ENCODE measurements at regions not wholly inside any gene's neighbourhood (a gene's known extent, or its start where the extent isn't known, plus 50 kb on each side); places are given as distances from the start of the nearest gene placed in this dataset.

DNA sequence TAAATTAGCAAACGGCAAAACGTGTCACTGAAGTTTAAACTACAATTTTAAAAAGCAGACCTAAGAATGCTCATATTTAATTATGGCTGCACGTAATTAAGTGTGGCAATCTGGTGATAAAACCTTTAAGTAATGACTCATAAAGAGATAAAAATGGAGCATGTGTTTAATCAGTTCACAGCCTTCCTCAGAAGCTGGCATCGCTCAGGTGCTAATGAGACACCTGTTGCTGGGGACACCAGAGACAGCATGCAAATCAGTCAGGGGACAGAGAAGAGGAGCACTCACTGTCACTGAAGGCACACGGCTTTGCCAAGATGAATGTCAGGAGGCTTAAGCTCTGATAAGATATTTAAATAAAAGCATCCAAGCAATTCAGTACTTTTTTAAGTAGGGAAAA, 840.3 kb downstream of the GALC start:
- no peak for DNase-seq

DNA sequence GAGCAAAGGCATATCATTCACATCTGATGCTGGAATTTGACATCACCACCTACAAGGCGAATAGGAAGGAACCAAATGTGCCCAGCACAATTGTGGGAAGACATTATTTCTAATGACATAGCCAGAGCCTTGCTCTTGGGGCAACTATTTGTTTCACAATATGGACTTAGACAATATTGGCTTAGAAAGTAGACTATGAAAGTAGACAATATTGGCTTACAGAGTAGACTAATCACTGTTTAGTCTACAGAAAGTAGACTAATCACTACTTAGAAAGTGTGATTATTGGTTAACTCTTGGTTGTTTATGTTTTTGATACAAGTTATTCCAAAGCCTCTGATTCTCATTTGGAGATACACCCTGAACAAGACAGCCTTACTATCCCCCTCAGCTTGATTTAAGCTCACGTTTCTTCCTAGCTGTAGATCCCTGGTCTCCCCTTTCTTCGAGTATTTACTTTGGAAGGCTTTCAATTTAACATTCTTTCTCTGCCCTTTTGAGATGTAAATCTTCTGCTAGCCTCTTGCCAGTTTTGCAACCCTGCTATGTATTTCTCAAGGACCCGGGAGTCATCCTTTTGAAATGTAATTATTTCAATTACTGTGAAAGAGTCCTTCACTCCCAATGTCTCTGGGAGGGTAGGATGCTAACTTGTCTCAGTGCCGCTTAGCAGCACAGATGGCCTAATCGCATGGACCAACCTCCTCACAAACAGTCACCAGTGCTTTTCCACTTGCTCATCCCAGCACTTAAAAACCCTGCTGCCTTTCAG, 843.2 kb downstream of the GALC start:
- no peak for DNase-seq

GRCh38 chr14:87148655-87149054, 844.3 kb downstream of the GALC start:
- no peak for DNase-seq

GRCh38 chr14:87142551-87143211, 850.3 kb downstream of the GALC start:
- no peak for DNase-seq

GRCh38 chr14:87141801-87142200, 851.2 kb downstream of the GALC start:
- DNase-seq: no peak

DNA sequence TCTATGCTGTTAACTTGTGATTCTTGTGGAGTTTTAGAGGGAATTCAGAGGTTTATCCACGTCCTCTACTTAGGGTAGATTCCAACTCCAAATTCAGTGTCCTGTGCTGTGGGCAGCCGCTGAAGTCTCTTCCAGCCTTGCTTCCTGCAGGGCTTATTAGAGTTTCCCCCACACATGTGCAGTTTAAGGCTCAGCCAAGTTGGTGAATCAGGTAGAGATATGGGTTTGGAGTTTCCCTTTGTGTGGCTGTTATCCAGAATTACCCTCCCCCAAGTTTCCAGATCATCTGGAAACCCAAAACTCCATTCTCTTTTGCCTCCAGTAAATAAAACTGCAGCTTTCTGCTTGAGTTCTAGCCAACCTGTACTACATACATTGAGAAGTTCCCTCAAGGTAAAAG, 853.7 kb downstream of the GALC start:
- DNase-seq: no peak

GRCh38 chr14:87133073-87133801, 859.7 kb downstream of the GALC start:
- DNase-seq: no peak

- no peak for DNase-seq
Observed at GRCh38 chr14:87131879-87132278, 861.1 kb downstream of the GALC start.

DNA sequence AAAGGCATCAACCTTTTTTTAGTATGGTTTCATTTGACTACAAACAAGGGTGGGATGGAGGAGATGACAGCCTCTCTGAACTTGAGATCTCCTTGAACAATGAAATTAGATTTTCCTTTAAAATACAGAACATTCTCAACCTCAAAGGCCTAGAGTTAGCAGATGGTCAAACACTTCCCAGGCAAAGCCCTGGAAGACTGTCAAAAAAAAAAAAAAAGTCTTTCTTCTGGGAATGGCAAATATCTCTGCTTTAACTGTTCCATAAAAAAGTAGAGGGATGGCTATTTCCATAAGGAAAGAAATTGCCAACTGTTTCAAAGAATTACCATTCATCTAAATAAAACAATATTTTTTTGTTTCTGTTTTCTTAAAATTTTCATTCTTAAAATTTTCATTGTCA, 870.8 kb downstream of the GALC start:
- DNase-seq: no peak

DNA sequence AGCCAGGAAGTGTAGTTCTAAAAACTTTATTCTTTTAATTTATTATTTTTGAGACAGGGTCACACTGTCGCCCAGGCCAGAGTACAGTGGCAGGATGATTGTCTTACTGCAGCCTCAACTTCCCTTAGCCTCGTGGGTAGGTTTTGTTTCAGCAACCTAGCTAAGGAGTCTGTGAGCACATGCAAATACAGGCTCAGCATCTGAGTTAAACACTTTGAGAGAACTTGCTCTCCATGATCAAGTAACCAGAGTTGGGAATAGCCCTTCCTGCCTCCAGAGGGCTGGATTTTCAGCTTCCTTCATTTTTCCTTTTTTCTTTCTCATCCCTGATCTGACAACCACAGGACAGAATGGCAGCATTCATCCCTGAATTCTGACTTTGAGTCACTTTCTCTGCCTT, 871.3 kb downstream of the GALC start:
- no peak for DNase-seq

DNA sequence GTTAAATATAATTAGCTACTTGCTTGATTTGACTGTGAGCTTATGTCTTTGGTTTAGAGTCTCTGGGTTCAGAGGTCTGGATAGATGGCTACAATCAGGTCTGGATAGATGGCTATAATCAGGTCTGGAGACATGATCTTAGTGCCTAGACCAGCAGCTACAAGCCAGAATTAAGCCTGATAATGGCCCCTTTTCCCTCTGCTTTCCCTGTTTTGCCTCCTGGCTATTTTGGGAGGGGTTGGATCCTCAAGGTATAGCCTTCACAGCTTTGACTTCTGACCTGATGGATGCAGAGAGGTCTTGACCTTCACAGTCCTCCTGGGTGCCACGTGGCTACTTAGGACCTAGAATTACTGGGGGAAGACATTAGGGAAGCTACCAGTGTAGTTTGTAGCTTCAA, 877.7 kb downstream of the GALC start:
- DNase-seq: no peak

DNA sequence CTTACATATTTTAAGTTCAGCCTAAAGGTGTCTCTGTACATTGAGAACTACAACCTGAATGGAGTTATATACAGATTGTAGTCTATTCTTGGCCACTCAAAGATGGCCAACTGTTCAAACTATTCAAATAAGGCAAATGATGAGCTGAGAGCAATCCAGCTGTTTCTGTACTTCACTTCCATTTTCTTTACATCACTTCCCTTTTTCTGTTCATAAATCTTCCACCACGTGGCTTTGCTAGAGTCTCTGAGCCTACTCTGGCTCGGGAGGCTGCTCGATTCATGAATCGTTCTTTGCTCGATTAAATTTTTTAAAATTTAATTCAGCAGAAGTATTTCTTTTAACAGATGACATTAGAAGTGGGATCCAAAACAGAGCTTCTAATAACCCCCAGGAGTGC, 879.7 kb downstream of the GALC start:
- DNase-seq: no peak

DNA sequence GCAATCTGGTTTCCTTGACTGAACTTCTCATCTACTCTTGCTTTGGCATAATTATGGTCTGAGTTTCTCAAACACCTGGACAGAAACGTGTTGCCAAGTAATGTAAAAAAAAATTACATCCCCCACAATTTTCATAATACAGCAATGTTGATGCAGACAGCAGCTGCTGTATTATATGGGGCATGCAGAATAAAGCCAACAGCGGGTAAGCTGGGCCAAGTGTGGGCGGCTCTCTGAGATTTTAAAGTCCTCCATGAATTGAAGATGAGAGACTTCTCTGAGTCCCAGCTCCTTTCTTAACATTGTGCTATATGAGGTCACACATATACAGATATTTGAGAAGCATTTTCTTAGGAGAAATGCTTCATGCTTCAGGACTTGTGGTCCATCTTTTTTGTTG, 881.2 kb downstream of the GALC start:
- no peak for DNase-seq

- DNase-seq: no peak
Observed at GRCh38 chr14:87111126-87111525, 881.9 kb downstream of the GALC start.

GRCh38 chr14:87109271-87109670, 883.7 kb downstream of the GALC start:
- DNase-seq: no peak

DNA sequence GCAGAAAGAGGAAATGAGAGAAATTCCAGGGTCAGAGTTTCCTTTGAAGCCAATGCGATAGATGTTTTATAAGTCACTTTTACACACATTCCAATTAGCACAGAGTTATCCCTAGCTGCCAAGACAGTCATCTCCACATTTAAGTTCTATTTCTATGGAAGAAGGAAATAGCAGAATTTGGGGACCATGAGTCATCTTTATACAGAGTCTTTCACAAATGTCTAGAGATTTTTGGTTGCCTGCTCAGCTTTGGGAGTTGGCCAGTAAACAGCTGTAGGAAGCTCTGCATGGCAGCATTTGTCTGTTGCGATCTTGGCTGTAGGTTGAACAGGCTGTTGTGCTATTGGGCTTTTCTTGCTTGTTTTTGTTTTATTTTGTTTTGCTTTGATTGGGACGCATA, 884.3 kb downstream of the GALC start:
- no peak for DNase-seq

DNA sequence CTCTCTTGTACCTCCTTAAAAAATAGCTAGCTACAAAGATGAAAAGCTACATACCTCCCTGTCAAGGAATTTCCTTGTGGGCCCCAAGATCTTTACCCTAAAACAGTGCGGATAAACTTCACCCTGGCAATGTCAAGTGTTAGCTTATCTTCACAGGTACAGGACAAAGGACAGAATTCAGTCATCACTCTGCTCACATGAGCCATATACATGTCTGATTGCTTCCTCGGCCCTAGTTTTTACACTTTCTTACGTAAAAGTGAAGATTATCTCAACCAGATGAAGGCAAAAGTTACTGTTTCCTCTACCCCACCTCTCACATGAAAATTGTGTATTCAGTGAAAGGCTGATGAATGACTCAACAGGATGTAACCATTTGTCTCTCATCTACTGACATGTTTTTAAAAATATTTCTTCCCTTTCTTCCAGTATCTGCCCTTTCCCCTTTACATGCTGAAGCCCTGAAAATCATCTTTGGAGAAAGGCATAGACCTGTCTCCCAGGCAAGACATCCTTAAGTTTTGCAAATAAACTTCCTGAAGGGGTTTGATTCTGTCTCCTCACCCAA, 890.1 kb downstream of the GALC start:
- no peak for DNase-seq

- no peak for DNase-seq
Observed at GRCh38 chr14:87097015-87097414, 896.0 kb downstream of the GALC start.

GRCh38 chr14:87094913-87095312, 898.1 kb downstream of the GALC start:
- DNase-seq: no peak

DNA sequence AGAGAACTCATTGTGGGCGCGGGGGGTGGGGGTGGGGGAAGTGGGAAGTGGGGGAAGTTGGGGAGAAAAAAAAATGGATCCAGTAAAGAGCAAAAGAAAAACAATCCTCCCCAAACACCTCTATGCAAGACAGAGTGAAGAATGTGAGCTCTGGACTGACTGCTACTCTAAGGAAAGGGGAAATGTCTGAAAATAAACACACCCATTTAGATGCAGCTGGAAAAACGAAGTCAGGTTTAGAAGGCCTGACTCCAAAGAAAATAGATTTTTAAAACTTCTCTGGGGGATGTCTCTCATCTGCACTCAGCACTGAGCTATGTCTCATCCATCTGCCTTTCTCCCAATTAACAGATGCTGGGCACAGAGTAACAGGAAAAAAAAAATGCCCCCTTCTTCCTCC, 904.4 kb downstream of the GALC start:
- DNase-seq: no peak

DNA sequence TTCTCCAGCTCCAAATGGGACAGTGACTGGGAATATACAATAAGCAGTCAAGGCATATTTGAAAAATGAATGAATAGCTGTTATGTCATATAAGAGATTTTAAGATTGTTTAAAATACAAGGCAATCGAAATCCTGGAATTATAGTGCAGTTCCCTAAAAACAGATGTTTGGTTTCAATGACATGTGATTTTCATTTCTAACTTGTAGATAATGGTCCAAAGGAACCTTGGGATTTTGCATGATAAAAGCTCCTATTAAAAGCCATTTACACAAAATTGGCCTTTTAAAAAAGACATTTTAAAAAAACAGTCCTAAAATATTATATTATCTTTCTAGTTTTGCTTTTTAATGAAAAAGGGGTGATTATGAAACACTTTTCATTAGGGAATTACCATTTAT, 905.1 kb downstream of the GALC start:
- no peak for DNase-seq

- no peak for DNase-seq
Observed at GRCh38 chr14:87084908-87085307, 908.1 kb downstream of the GALC start.

DNA sequence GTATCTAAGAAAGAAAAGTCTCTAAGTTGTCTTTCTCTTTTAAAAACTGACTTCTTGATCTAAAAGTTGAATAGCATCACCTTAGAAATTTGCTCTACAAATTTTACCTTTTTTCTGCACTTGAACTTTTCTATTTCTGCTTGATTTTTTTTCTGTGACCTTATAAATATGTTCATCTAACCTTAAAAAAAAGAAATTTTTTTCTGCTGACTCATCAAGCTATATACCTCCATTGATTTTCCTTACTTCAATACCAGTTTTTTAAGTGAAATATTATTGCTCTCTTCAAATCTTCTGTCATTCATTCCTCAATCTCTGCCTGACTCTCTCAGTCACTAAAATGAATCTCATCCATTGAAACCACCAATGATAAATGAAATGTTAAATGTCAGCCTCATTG, 910.1 kb downstream of the GALC start:
- DNase-seq: no peak

- no peak for DNase-seq
Observed at GRCh38 chr14:87081004-87081403, 912.0 kb downstream of the GALC start.
